Endothelial cell of umbilical vein (primary cell): ENCODE measurements at regions not wholly inside any gene's neighbourhood (a gene's known extent, or its start where the extent isn't known, plus 50 kb on each side); places are given as distances from the start of the nearest gene placed in this dataset.

Source experiments
- BruUV-seq: library from RNA; stranded (reverse); fragments of 400-500 nt; replicated peaks from 2 replicates; lab custom pipeline; 2021; lab: Mats Ljungman, UMichigan
- CTCF ChIA-PET: fragments of 300-600, 350-600 bp; sonication (Branson Sonifier 250); formaldehyde crosslinking; loops from one replicate; lab custom pipeline; 2021; ENCODE audit warnings: antibody characterized with exemption, inconsistent platforms; lab: Charles Lee
- POLR2A ChIA-PET: fragments of 300-600, 350-600 bp; sonication (Branson Sonifier 250); formaldehyde crosslinking; loops from one replicate; lab custom pipeline; 2021; ENCODE audit warnings: antibody characterized with exemption, inconsistent platforms; lab: Charles Lee
- DNase-seq: peaks from one replicate; pipeline ENCODE4 v3.0.0-alpha.2; 2011; ENCODE audit warnings: low read depth, low spot score
- FAIRE-seq: peaks from 2 replicates; lab custom pipeline; 2011; peaks lifted over from hg19 to GRCh38; lab: Jason Lieb, UNC
- H2AFZ ChIP-seq: 2 replicates; pipeline ENCODE4 v1.6.0; 2012; ENCODE audit warnings: low read depth, low read length, control low read depth, inconsistent platforms
- H3K27ac ChIP-seq: 2 replicates; pipeline ENCODE4 v1.5.1; 2011; ENCODE audit warnings: low read depth, mild to moderate bottlenecking, control low read depth, low read length, moderate library complexity; ENCODE audit not compliant: insufficient read depth
- H3K27me3 ChIP-seq, 2 experiments: 2 replicates each; pipeline versions ENCODE4 v1.6.0 to v1.6.1; 2011; ENCODE audit warnings: low read length in 2 of 2, mixed read lengths in 1 of 2; ENCODE audit not compliant: control insufficient read depth in 2 of 2, insufficient read depth in 2 of 2
- H3K36me3 ChIP-seq, 2 experiments: 2 replicates in 1 of 2; 3 replicates in 1 of 2; pipeline ENCODE4 v1.5.1; 2011; ENCODE audit warnings: low read length in 2 of 2, mild to moderate bottlenecking in 1 of 2, moderate library complexity in 1 of 2; ENCODE audit not compliant: control insufficient read depth in 2 of 2, insufficient read depth in 2 of 2; ENCODE audit errors: extremely low read depth in 1 of 2
- H3K4me1 ChIP-seq: 3 replicates; pipeline ENCODE4 v1.5.1; 2011; ENCODE audit warnings: mild to moderate bottlenecking, low read length; ENCODE audit not compliant: control insufficient read depth, insufficient read depth; ENCODE audit errors: extremely low read depth
- H3K4me2 ChIP-seq: 2 replicates; pipeline ENCODE4 v1.6.1; 2011; ENCODE audit warnings: low read length, control low read depth, mixed read lengths; ENCODE audit not compliant: insufficient read depth
- H3K4me3 ChIP-seq, 3 experiments: fragments of 200-600 bp in 1 of 3; sonication (generic), shearing (Covaris generic) in 1 of 3; replicated peaks in 1 of 3; 2 replicates each; pipeline ENCODE4 v1.5.1; 2011 to 2016; ENCODE audit warnings: control low read depth in 3 of 3, low read length in 3 of 3, mild to moderate bottlenecking in 2 of 3, inconsistent platforms in 1 of 3, low read depth in 1 of 3, moderate library complexity in 1 of 3; ENCODE audit not compliant: insufficient read depth in 1 of 3
- H3K79me2 ChIP-seq: 2 replicates; pipeline ENCODE4 v1.6.0; 2012; ENCODE audit warnings: low read length, inconsistent platforms; ENCODE audit not compliant: control insufficient read depth, insufficient read depth
- H3K9ac ChIP-seq: replicated peaks from 2 replicates; pipeline ENCODE3; 2011; ENCODE audit warnings: low read length, control low read depth; ENCODE audit not compliant: insufficient read depth; ENCODE audit errors: extremely low read depth
- H3K9me1 ChIP-seq: replicated peaks from 3 replicates; pipeline ENCODE4 v1.6.0; 2011; ENCODE audit warnings: mild to moderate bottlenecking, low read length; ENCODE audit not compliant: control insufficient read depth, insufficient read depth; ENCODE audit errors: extremely low read depth
- H3K9me3 ChIP-seq: replicated peaks from 2 replicates; pipeline ENCODE4 v1.5.1; 2012; ENCODE audit warnings: low read length, inconsistent platforms; ENCODE audit not compliant: control insufficient read depth, insufficient read depth
- H4K20me1 ChIP-seq: replicated peaks from 2 replicates; pipeline ENCODE3; 2011; ENCODE audit warnings: mild to moderate bottlenecking, low read length; ENCODE audit not compliant: control insufficient read depth, insufficient read depth; ENCODE audit errors: extremely low read depth
- EZH2 ChIP-seq: IDR thresholded peaks from 2 replicates; pipeline ENCODE4 v1.6.1; 2012; ENCODE audit warnings: borderline replicate concordance, low read depth, mild to moderate bottlenecking, moderate library complexity, low read length, inconsistent platforms; ENCODE audit not compliant: severe bottlenecking
- FOS ChIP-seq: IDR thresholded peaks from 2 replicates; pipeline ENCODE4 v1.6.1; 2011; ENCODE audit warnings: mild to moderate bottlenecking, low read length, moderate library complexity, borderline replicate concordance; ENCODE audit not compliant: insufficient read depth
- GATA2 ChIP-seq: IDR thresholded peaks from 2 replicates; pipeline ENCODE4 v1.7.0; 2011; ENCODE audit warnings: low read depth, mild to moderate bottlenecking, moderate library complexity, mixed read lengths, low read length; ENCODE audit not compliant: insufficient read length, insufficient read depth
- JUN ChIP-seq: IDR thresholded peaks from 2 replicates; pipeline ENCODE4 v1.6.1; 2011; ENCODE audit warnings: borderline replicate concordance, low read depth; ENCODE audit not compliant: insufficient read length, insufficient read depth
- MYC ChIP-seq: IDR thresholded peaks from one replicate; pipeline ENCODE4 v1.6.1; 2011; ENCODE audit warnings: mild to moderate bottlenecking, low read depth, low read length
- POLR2A ChIP-seq: IDR thresholded peaks from 2 replicates; pipeline ENCODE4 v1.6.1; 2012; ENCODE audit warnings: low read depth, mild to moderate bottlenecking, control low read depth, low read length
- POLR2AphosphoS5 ChIP-seq: IDR thresholded peaks from 2 replicates; pipeline ENCODE4 v1.6.1; 2012; ENCODE audit warnings: low read depth, mild to moderate bottlenecking, control low read depth, low read length, moderate library complexity; ENCODE audit not compliant: insufficient read depth
- dilution Hi-C: fragments of 300-500 bp; cut with MboI; formaldehyde crosslinking; loops from one replicate; pipeline ENCODE4 v1.15.0; 2019; ENCODE audit warnings: low sequenced_read_pairs; ENCODE audit not compliant: extremely low pct_ligation_motif_present
- intact Hi-C: fragments of 100-400 bp; cut with micrococcal nuclease; formaldehyde crosslinking; loops from one replicate; pipeline ENCODE4 v1.10.0; 2022
- TF ChIP-seq, protein P1 (sequence below), 2 donors: IDR thresholded peaks; 1 replicate in 1 of 2; 2 replicates in 1 of 2; pipeline ENCODE4 v1.5.1; 2011; ENCODE audit warnings: low read length in 2 of 2, mild to moderate bottlenecking in 2 of 2, moderate library complexity in 2 of 2, control low read depth in 1 of 2, inconsistent platforms in 1 of 2, low read depth in 1 of 2; ENCODE audit not compliant: insufficient read depth in 1 of 2; ENCODE audit errors: extremely low read depth in 1 of 2
- TF ChIP-seq, protein P2 (sequence below): IDR thresholded peaks from 2 replicates; pipeline ENCODE4 v1.6.1; 2011; ENCODE audit not compliant: insufficient read depth, insufficient read length

DNA sequence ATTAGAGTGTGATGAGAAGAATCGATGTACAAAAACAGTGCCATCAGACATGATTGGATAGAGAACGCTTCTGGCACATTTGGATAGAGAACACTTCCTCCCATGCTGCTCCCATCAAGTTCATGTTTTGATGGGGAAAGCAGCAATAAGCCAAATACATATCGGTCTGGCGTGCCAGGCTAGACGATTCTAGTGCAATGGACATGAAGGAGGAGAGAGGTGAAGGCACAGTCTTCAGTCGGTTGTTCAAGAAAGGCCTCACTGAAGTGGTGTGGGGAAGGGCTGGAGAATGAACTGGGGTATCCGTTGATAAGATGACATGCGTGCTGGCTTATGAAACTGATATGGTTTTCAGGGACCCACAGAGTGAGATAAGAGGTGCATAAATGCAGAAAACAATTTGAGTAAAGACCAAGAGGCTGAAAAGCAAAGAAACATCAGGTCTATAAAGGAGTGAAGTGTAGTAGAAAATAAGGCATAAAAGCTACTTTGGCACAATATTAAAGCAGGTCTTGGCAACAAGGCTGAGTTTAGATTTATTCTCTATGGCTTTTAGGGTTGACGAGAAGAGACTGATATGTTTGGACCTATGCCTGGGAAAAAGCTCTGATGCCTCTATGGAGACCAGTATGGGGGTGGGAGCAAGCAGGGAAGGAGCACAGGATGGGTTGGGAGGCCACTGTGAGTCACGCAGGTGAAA lies 117.6 kb upstream of the PIEZO2 start:
- DNase-seq, result no peak
- ChIA-PET POLR2A (no interaction called here), CTCF (no interaction called here)
- Histone ChIP-seq H3K9me1 (no peaks in the 10 kb centered on the region), H3K9me3 (no peaks in the 10 kb centered on the region), H3K4me1 (no peaks in the 10 kb centered on the region), H4K20me1 (no peaks in the 10 kb centered on the region), H3K36me3 (no peaks in the 10 kb centered on the region), H3K27ac (no peak overlapping the region), H2AFZ (no peak overlapping the region), H3K27me3 (peaks cover 0 to 4% of the 10 kb centered on the region in 2 experiments), H3K79me2 (no peaks in the 10 kb centered on the region), H3K9ac (no peak overlapping the region), H3K4me2 (no peak overlapping the region), H3K4me3 (no peak overlapping the region)
- dilution Hi-C loops, result no loop called here
- no TSS peak for BruUV-seq
- intact Hi-C loops, result no loop called here
- FAIRE-seq, result no peak
- no peak for TF ChIP-seq FOS
- TF ChIP-seq JUN, result no peak
- TF ChIP-seq POLR2A, result no peak
- TF ChIP-seq GATA2, result no peak
- no peak for TF ChIP-seq POLR2AphosphoS5
- no peak for TF ChIP-seq EZH2
- TF ChIP-seq, protein P1, sequence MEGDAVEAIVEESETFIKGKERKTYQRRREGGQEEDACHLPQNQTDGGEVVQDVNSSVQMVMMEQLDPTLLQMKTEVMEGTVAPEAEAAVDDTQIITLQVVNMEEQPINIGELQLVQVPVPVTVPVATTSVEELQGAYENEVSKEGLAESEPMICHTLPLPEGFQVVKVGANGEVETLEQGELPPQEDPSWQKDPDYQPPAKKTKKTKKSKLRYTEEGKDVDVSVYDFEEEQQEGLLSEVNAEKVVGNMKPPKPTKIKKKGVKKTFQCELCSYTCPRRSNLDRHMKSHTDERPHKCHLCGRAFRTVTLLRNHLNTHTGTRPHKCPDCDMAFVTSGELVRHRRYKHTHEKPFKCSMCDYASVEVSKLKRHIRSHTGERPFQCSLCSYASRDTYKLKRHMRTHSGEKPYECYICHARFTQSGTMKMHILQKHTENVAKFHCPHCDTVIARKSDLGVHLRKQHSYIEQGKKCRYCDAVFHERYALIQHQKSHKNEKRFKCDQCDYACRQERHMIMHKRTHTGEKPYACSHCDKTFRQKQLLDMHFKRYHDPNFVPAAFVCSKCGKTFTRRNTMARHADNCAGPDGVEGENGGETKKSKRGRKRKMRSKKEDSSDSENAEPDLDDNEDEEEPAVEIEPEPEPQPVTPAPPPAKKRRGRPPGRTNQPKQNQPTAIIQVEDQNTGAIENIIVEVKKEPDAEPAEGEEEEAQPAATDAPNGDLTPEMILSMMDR (IDR thresholded peaks at IDR 0.05; ENCODE audit: extremely low read depth in 1 of 2, insufficient read depth in 1 of 2, low read depth in 1 of 2, low read length in 2 of 2), result no peak
- TF ChIP-seq, protein P2, sequence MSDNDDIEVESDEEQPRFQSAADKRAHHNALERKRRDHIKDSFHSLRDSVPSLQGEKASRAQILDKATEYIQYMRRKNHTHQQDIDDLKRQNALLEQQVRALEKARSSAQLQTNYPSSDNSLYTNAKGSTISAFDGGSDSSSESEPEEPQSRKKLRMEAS, result no peak
- no peak for TF ChIP-seq MYC
